Anterior cingulate cortex (tissue), 58 donors: ENCODE measurements at regions not wholly inside any gene's neighbourhood (a gene's known extent, or its start where the extent isn't known, plus 50 kb on each side); places are given as distances from the start of the nearest gene placed in this dataset.
"Not testable (repeated sequence)": the region's sequence is repeated elsewhere in the genome, so short reads cannot be mapped to it uniquely, and the experiment has no call there.

ENCODE experiments used
- DNase-seq, 58 donors: peaks; one replicate each; lab custom pipeline; 2025; lab: John Stamatoyannopoulos, UW

- peak in 1 of 58 donors; percentile 7 for DNase-seq
These were observed 96.7 kb upstream of the COPS8 start for GRCh38 chr2:236988690-236989624.

- DNase-seq = no peak
These were observed 95.1 kb upstream of the COPS8 start for GRCh38 chr2:236990552-236990951.

DNA sequence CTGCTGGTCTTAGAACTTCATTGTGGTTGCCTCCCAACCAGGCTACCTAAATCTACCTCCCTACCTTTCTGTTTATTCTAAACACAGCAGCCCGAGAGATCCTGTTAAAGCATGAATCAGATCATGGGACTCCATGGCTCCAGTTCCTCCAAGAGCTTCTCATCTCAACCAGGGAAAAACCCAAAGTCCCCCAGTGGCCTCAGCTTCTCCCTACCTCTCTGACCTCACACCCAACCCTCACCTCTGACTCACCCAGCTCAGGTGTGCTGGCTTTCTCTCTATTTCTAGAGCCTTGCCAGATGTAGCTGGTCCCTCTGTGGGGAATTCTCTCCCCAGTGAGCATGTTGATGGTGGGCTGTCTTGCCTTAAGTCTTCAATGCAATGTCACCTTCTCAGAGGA is 93.8 kb upstream of the COPS8 start:
- DNase-seq = no peak

DNA sequence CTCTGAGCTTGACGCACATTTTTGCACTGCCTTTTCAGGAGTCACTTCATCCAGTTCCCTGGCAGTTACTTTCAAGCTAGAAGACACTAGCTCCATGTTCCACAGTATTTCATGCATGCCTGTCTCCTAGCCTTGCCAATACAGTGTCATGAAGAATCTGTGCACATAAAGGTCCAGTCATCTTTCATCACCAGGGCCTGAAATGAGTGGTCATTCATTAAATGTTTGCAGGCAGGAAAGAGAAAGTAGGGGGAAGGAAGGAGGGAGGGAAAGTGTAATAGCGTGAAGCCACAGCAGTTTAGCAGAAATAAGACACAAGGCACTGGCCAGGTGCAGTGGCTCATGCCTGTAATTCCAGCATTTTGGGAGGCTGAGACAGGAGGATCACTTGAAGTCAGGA is 92.4 kb upstream of the COPS8 start:
- DNase-seq = no peak

GRCh38 chr2:236994361-236994760 is 91.3 kb upstream of the COPS8 start:
- DNase-seq = no peak

GRCh38 chr2:236997069-236997715 is 88.5 kb upstream of the COPS8 start:
- DNase-seq = no peak

DNA sequence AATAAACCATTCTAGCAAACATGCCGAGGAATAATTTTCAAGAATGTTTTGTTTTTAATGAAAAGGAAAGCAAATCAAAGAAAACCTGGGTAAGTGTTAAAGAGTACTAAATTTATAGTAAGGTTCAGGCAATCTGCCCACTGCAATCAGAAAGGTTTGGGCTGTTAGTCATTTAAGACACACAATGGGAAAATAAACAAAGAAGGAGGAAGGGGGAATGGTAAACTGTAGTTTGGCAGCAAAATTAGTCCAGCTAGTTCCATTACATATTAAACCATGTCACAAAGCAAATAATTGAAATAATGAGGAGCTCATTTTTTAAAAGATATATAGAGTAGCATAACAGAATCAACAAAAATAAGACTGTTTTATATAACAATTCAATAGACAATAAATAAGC is 87.5 kb upstream of the COPS8 start:
- DNase-seq = no peak

DNA sequence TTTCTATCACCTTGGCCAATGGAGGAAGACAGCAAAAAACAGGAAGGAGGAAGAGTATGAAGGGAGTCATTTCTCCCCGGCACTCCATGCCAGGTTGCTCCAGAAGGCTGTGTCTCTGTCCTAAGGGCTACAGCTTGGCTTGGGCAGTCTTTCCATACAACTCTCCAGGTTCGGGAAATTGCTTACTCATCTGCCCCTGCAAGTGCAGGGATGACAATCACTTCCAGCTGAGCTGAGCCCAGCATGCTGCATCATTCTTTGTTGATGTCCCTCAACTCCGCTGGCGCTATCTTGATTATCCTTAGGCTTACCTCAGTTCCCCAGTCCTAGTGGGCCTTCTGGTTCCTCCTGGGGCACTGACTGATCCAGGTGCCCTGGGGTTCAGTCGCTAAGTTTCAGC is 86.9 kb upstream of the COPS8 start:
- DNase-seq = no peak

GRCh38 chr2:237000481-237000880 is 85.2 kb upstream of the COPS8 start:
- no peak for DNase-seq

GRCh38 chr2:237005341-237005740 is 80.3 kb upstream of the COPS8 start:
- DNase-seq = not testable (repeated sequence)

GRCh38 chr2:237011206-237011795 is 74.4 kb upstream of the COPS8 start:
- DNase-seq = no peak

DNA sequence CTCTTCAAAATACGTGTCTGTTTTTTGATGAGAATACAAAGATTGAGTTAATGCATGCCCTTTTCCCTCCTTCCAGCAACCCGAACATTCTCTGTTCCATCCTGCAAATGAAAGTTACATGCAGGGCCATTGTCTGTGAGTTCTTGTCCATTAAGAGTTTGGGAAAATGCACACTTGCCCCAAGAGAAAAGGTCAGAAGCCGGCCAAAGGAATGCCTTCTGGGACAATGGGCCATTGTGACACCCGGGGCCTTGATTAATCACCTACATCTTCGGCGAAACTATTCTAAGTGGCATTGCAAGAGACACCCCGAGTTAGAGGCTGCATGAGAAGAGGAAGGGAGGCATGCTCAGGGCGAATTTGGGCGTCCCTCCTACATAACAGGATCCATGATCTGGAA is 73.7 kb upstream of the COPS8 start:
- no peak for DNase-seq

DNA sequence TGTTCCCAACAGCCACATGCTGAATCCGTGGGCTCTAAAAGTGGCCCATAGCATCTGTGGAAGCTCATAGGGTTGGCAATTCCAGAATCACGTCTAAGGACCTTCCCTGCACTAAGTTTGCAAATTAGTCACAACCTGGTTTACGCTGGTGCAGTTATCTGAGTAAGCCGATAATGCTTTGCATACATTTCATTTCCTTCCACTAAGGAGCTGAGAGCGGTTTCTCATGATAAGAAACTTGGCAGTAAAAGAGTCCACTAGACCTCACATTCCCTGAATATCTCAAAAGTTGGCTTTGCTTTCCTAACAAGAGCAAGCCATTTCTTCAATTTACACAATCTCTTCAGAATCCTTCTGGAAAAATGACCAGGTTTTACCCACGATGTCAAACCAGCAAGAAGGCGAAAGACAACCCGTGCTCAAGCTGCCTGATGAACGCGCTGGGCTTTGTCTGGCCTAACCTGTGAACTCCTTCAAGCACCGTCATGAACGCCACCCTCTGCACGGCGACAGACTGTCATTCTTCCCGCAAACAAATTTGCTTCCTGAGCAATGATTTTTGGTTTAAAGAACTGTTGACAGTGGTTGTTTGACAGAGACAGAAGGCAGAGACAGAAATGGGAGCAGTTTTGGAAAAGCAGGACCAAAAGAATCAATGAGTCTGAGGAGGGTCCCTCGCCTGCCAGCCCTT is 73.0 kb upstream of the COPS8 start:
- DNase-seq = no peak

GRCh38 chr2:237016121-237016915 is 69.4 kb upstream of the COPS8 start:
- no peak for DNase-seq

GRCh38 chr2:237020090-237020489 is 65.6 kb upstream of the COPS8 start:
- DNase-seq = no peak

DNA sequence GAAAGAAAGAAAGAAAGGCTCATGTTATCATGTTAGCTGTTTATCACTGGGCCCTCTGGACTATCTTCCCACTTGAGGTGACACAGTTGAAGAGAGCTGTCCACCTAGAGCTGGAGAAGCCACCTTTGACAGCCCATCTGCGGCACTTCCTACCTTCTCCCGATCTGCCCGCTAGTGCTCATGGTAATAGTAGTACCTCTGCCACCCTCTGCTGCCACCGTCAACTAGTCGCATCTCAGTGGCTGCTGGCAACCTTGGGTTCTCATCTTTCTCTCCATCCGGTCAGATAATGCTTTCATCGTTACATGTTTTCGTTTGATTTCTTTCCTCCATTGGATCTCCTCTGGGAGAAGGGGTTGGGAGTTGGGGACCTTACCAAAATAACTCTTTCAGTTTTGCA is 63.2 kb upstream of the COPS8 start:
- no peak for DNase-seq

DNA sequence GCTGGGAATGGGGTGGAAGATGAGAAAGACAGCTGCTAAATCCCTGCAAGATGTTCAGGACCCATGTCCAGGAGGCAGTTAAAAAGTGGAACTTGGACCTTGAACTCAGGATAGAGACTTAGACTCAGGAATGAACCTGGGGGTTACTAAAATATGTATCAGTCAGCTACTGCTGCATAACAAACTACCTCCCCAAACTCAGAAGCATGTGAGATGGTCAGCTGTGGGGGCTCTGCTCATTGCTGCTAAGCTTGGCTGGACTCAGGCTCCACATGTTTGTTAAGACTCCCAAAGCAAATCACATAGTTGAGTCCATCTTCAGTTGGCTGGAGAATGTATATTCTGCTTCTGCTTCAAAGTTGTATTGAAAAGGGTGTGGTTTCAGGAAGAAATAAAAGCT is 61.4 kb upstream of the COPS8 start:
- DNase-seq = no peak

DNA sequence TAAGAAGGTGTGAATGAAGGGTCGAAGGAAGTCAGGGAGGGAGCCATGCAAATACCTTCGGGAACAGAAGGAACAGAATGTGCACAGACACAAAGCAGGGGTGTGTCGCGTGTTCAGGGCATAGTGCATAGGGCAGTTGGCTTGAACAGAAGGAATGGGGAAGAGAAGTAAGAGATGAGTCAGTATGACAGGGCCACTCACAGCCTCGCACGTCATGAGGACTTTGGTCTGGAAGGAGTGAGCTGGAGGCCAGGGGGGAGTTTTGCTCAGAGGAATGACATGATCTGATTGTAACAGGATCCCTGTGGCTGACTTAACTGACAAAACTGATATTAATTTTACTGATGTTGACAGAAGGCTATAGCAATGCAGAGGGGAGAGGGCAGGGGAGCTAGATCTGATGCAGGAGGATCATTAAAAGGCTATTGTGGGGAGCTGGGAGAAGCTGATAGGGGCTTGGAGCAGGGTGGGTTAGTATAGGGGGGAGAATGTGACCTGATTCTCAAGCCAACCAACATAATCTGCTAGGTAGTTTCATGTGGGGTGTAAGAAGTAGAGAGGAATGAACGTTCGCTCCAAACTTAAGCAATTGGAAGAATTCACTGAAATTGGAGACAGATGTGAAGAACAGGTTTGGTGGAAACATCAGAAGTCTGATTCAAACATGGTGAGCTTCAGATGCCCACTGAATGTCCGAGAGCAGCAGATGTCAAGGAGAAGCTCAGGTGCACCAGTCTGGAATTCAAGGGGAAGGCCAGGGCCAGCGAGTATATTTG is 60.4 kb upstream of the COPS8 start:
- DNase-seq = no peak

DNA sequence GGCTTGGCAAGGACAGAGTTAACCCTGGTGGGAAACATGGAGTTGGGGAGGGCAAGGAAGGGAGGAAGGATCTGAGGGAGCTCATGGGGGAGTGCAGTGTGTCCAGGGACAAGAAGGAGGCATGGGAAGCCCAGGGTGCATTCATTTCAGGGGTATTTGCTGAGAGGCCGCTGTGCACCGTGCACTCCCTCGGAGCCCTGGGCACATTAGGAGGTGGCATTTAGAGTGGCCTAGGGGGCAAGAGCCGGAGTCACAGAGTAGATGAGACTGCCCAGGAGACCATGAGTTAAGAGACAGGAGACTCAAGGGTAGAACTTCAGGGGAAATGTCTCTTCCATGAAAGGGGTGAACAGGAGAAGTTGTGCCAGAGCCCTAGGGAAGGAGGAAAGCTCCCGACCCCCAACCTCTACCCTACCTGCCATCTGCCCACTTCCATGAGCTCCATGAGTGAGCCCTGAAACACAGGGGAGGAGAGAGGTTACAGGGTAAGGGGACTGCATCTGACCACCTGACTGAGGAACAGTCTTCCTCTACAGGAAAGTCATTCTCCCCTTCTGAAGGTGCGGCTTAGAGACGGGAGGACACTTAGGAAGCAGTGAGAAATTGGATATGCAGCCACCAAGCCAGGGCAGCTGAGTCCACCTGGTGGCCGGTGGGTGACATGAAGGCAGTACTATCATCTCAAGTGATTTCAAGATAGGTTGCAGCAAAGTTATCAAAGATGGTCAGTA is 58.5 kb upstream of the COPS8 start:
- peak in 47 of 58 donors; percentile 2 to 66 (median 24) for DNase-seq
